Fibroblast of lung (primary cell): ENCODE measurements at regions not wholly inside any gene's neighbourhood (a gene's known extent, or its start where the extent isn't known, plus 50 kb on each side); places are given as distances from the start of the nearest gene placed in this dataset.

Source experiments
- EZH2 ChIP-seq: IDR thresholded peaks from 2 replicates; pipeline ENCODE4 v1.5.1; 2012; ENCODE audit warnings: low read length, control low read depth, mild to moderate bottlenecking; ENCODE audit errors: missing control alignments
- TF ChIP-seq, protein P1 (sequence below), 2 donors: IDR thresholded peaks in 1 of 2; conservative IDR thresholded peaks in 1 of 2; 1 replicate in 1 of 2; 2 replicates in 1 of 2; pipeline ENCODE4 v1.5.1; 2011 to 2012; ENCODE audit warnings: low read length in 2 of 2, control low read depth in 1 of 2, inconsistent platforms in 1 of 2, low read depth in 1 of 2, mild to moderate bottlenecking in 1 of 2

DNA sequence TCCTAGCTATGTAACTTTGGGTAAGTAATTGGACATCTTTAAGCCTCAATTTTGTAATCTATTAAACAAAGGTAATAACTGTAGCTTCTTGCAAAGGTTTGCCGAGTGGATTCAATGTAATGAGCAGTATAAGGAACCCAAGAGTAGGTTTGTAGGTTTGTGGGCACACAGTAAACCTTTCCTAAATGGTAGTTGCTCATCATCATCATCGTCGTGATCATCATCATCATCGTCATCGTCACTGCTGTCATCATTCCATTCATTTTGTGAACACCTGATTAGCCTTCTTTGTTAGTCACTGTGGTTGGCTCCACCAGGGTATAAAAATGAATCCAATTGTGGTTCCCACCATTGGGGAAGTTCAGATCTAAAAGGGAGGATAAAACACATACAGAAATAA is 223.1 kb upstream of the KIRREL3 start:
- TF ChIP-seq, protein P1, sequence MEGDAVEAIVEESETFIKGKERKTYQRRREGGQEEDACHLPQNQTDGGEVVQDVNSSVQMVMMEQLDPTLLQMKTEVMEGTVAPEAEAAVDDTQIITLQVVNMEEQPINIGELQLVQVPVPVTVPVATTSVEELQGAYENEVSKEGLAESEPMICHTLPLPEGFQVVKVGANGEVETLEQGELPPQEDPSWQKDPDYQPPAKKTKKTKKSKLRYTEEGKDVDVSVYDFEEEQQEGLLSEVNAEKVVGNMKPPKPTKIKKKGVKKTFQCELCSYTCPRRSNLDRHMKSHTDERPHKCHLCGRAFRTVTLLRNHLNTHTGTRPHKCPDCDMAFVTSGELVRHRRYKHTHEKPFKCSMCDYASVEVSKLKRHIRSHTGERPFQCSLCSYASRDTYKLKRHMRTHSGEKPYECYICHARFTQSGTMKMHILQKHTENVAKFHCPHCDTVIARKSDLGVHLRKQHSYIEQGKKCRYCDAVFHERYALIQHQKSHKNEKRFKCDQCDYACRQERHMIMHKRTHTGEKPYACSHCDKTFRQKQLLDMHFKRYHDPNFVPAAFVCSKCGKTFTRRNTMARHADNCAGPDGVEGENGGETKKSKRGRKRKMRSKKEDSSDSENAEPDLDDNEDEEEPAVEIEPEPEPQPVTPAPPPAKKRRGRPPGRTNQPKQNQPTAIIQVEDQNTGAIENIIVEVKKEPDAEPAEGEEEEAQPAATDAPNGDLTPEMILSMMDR (conservative IDR thresholded peaks at IDR 0.05 in 1 of 2, IDR thresholded peaks at IDR 0.05 in 1 of 2; ENCODE audit: low read depth in 1 of 2, low read length in 2 of 2), result no peak
- no peak for TF ChIP-seq EZH2
